OCI-LY1 (cell line): ENCODE measurements at regions not wholly inside any gene's neighbourhood (a gene's known extent, or its start where the extent isn't known, plus 50 kb on each side); places are given as distances from the start of the nearest gene placed in this dataset.

Experiments used
- H2AFZ ChIP-seq: fragments of 200-600 bp; sonication (generic), shearing (Covaris generic); 2 replicates; pipeline ENCODE4 v1.6.0; 2014; ENCODE audit warnings: antibody characterized with exemption, mild to moderate bottlenecking, low read length
- H3F3A ChIP-seq: fragments of 200-600 bp; sonication (generic), shearing (Covaris generic); 2 replicates; pipeline ENCODE4 v1.6.0; 2014; ENCODE audit warnings: mild to moderate bottlenecking, antibody characterized with exemption, low read length, moderate library complexity; ENCODE audit not compliant: insufficient read depth
- H3K27ac ChIP-seq: fragments of 200-600 bp; sonication (generic); 2 replicates; pipeline ENCODE4 v1.5.1; 2014; ENCODE audit warnings: low read length, mixed run types, mild to moderate bottlenecking, low read depth; ENCODE audit not compliant: poor library complexity, severe bottlenecking
- H3K27me3 ChIP-seq: fragments of 200-600 bp; sonication (generic); 2 replicates; pipeline ENCODE4 v1.6.0; 2014; ENCODE audit warnings: antibody characterized with exemption, mild to moderate bottlenecking, low read length, moderate library complexity; ENCODE audit not compliant: insufficient read depth
- H3K36me3 ChIP-seq: fragments of 200-600 bp; sonication (generic); 2 replicates; pipeline ENCODE4 v1.6.1; 2014; ENCODE audit warnings: mild to moderate bottlenecking, antibody characterized with exemption, low read length, moderate library complexity, mixed read lengths; ENCODE audit not compliant: insufficient read depth
- H3K4me1 ChIP-seq: fragments of 200-600 bp; sonication (generic); 2 replicates; pipeline ENCODE4 v1.5.1; 2014; ENCODE audit warnings: mild to moderate bottlenecking, low read length, moderate library complexity; ENCODE audit not compliant: insufficient read depth, severe bottlenecking
- H3K4me2 ChIP-seq: fragments of 200-600 bp; sonication (generic), shearing (Covaris generic); 2 replicates; pipeline ENCODE4 v1.6.1; 2014; ENCODE audit warnings: low read length
- H3K4me3 ChIP-seq: fragments of 200-600 bp; sonication (generic); 2 replicates; pipeline ENCODE4 v1.5.1; 2014; ENCODE audit warnings: low read length, low read depth, mild to moderate bottlenecking, mixed read lengths; ENCODE audit not compliant: poor library complexity, severe bottlenecking
- H3K79me2 ChIP-seq: fragments of 200-600 bp; shearing (Covaris generic); 2 replicates; pipeline ENCODE4 v1.6.1; 2016; ENCODE audit warnings: mixed run types, low read length, mixed read lengths; ENCODE audit not compliant: insufficient read depth
- H3K9ac ChIP-seq: fragments of 200-600 bp; sonication (generic), shearing (Covaris generic); 2 replicates; pipeline ENCODE4 v1.6.1; 2014; ENCODE audit warnings: mild to moderate bottlenecking, low read length, mixed read lengths
- H3K9me2 ChIP-seq: fragments of 200-600 bp; sonication (generic), shearing (Covaris generic); 2 replicates; pipeline ENCODE4 v1.6.1; 2014; ENCODE audit warnings: low read depth, mild to moderate bottlenecking, low read length, mixed read lengths
- H3K9me3 ChIP-seq: fragments of 200-600 bp; shearing (Covaris generic); 2 replicates; pipeline ENCODE4 v1.6.1; 2014; ENCODE audit warnings: low read length, mixed read lengths
- H4K20me1 ChIP-seq: fragments of 200-600 bp; sonication (generic), shearing (Covaris generic); 2 replicates; pipeline ENCODE4 v1.6.0; 2016; ENCODE audit warnings: mild to moderate bottlenecking, low read length; ENCODE audit not compliant: insufficient read depth
- CTCF ChIP-seq: fragments of 200-600 bp; sonication (generic), shearing (Covaris generic); IDR thresholded peaks from 2 replicates; pipeline ENCODE4 v1.5.1; 2017; ENCODE audit warnings: mild to moderate bottlenecking, antibody characterized with exemption, low read length, moderate library complexity, mixed read lengths
- EZH2 ChIP-seq: fragments of 200-600 bp; sonication (generic), shearing (Covaris generic); IDR thresholded peaks from 2 replicates; pipeline ENCODE4 v1.8.0; 2017; ENCODE audit warnings: borderline replicate concordance, mixed run types, mild to moderate bottlenecking, antibody characterized with exemption, low read length, moderate library complexity, mixed read lengths

GRCh38 chr1:37258068-37258467 lies 216.3 kb upstream of the ZC3H12A start:
- peaks cover 5% of the 10 kb centered on the region; the same call in 1 of the 2 replicates for H3K27me3 ChIP-seq
- TF ChIP-seq CTCF (no peak), EZH2 (no peak)

GRCh38 chr1:37259019-37259418 lies 215.4 kb upstream of the ZC3H12A start:
- Histone ChIP-seq H3K9me3 (no peaks in the 10 kb centered on the region), H3K4me1 (no peaks in the 10 kb centered on the region), H3K27me3 (peaks cover 5% of the 10 kb centered on the region; the same call in 1 of the 2 replicates), H3K9me2 (no peaks in the 10 kb centered on the region), H3K4me3 (no peak overlapping the region), H3K36me3 (no peaks in the 10 kb centered on the region), H2AFZ (no peak overlapping the region), H3K4me2 (no peak overlapping the region), H3K27ac (no peak overlapping the region), H3K79me2 (no peaks in the 10 kb centered on the region), H4K20me1 (no peaks in the 10 kb centered on the region), H3K9ac (no peak overlapping the region), H3F3A (no peaks in the 10 kb centered on the region)
- TF ChIP-seq CTCF = no peak
- no peak for TF ChIP-seq EZH2

More at GRCh38 chr1:37258068-37258467, 216.3 kb upstream of the ZC3H12A start:
- Histone ChIP-seq H3K9me2 (no peaks in the 10 kb centered on the region), H4K20me1 (no peaks in the 10 kb centered on the region), H3K9ac (no peak overlapping the region), H3K4me1 (no peaks in the 10 kb centered on the region), H3F3A (no peaks in the 10 kb centered on the region), H3K27ac (no peak overlapping the region), H3K79me2 (no peaks in the 10 kb centered on the region), H3K4me3 (no peak overlapping the region), H3K9me3 (no peaks in the 10 kb centered on the region), H3K36me3 (no peaks in the 10 kb centered on the region), H3K4me2 (no peak overlapping the region), H2AFZ (no peak overlapping the region)

GRCh38 chr1:37261129-37261528 lies 213.3 kb upstream of the ZC3H12A start:
- Histone ChIP-seq H3K9ac (no peak overlapping the region), H3K4me2 (no peak overlapping the region), H3F3A (no peaks in the 10 kb centered on the region), H3K79me2 (no peaks in the 10 kb centered on the region), H3K36me3 (no peaks in the 10 kb centered on the region), H3K9me3 (no peaks in the 10 kb centered on the region), H3K9me2 (no peaks in the 10 kb centered on the region), H3K4me1 (no peaks in the 10 kb centered on the region), H3K27me3 (peaks cover 5% of the 10 kb centered on the region; the same call in 1 of the 2 replicates), H2AFZ (no peak overlapping the region), H3K4me3 (no peak overlapping the region), H3K27ac (no peak overlapping the region), H4K20me1 (no peaks in the 10 kb centered on the region)
- TF ChIP-seq EZH2 = no peak
- TF ChIP-seq CTCF = no peak
